ENCODE measurements at regions not wholly inside any gene's neighbourhood (a gene's known extent, or its start where the extent isn't known, plus 50 kb on each side); places are given as distances from the start of the nearest gene placed in this dataset.
A peak's percentile ranks its signal among the peaks of the same experiment; 100 is the strongest.

- no peaks in the 10 kb centered on the region for H3K79me1 ChIP-seq (ENCODE audit: low read depth in 1 of 2, low read length in 2 of 2)
- dilution Hi-C loops (cut with HindIII; ENCODE audit: low sequenced_read_pairs, unreplicated experiment) = no loop called here
- TF ChIP-seq RFX5 (IDR thresholded peaks at IDR 0.05; ENCODE audit: low read depth, low read length) (no peak), CEBPB (IDR thresholded peaks at IDR 0.05; ENCODE audit: low read depth, low read length) (peak; percentile 73)
- POLR2A ChIA-PET (ENCODE audit: unreplicated experiment) = no interaction called here
- H2BK120ac ChIP-seq (ENCODE audit: low read depth, low read length) = no peak overlapping the region
- no peak overlapping the region for H3K9ac ChIP-seq (ENCODE audit: low read depth, low read length)
- CTCF ChIA-PET = no interaction called here
- no peaks in the 10 kb centered on the region for H3K9me1 ChIP-seq (ENCODE audit: insufficient read depth, low read length)
- no peaks in the 10 kb centered on the region for H4K20me1 ChIP-seq (ENCODE audit: insufficient read depth, low read length)
- ATAC-seq (ENCODE audit: low read depth) (no peak), DNase-seq (no peak)
- H3K18ac ChIP-seq (ENCODE audit: low read depth, low read length) = no peak overlapping the region
- H3K27me3 ChIP-seq (ENCODE audit: control insufficient read depth, insufficient read depth, low read length) = no peaks in the 10 kb centered on the region
- peaks cover 5% of the 10 kb centered on the region; the same call in 1 of the 2 replicates for H3K9me3 ChIP-seq (ENCODE audit: control insufficient read depth, insufficient read depth, low read length)
- no peak overlapping the region for H2BK5ac ChIP-seq (ENCODE audit: low read depth, low read length, poor library complexity, severe bottlenecking)
- no CpG with 5 or more reads among the region's 3 CpGs for WGBS, 2 experiments (ENCODE audit: extremely low coverage in 2 of 2, insufficient read length in 1 of 2)
- H2BK20ac ChIP-seq (ENCODE audit: low read depth, low read length) = no peak overlapping the region
- H3K4me3 ChIP-seq (ENCODE audit: insufficient read depth, low read depth, low read length) = no peak overlapping the region
- H2AK5ac ChIP-seq (ENCODE audit: low read depth, low read length) = no peak overlapping the region
- H3K4ac ChIP-seq (ENCODE audit: low read depth, low read length) = no peak overlapping the region
- no peak overlapping the region for H3K27ac ChIP-seq (ENCODE audit: insufficient read depth, low read length)
- H2BK15ac ChIP-seq (ENCODE audit: low read depth, low read length) = no peak overlapping the region
- no peaks in the 10 kb centered on the region for H3K36me3 ChIP-seq (ENCODE audit: control insufficient read depth, insufficient read depth, low read length)
- no peak overlapping the region for H3K56ac ChIP-seq (ENCODE audit: extremely low read depth, insufficient read depth, low read length)
- H3K23ac ChIP-seq (ENCODE audit: low read depth, low read length) = no peak overlapping the region
- no peak overlapping the region for H4K8ac ChIP-seq (ENCODE audit: low read depth in 2 of 2, low read length in 2 of 2)
- H3K4me1 ChIP-seq (ENCODE audit: control insufficient read depth, insufficient read depth, low read length) = no peaks in the 10 kb centered on the region
- intact Hi-C loops (cut with micrococcal nuclease) = no loop called here
- no peak overlapping the region for H3K4me2 ChIP-seq (ENCODE audit: low read depth, low read length)
- H4K5ac ChIP-seq (ENCODE audit: low read depth, low read length) = no peak overlapping the region
- BruUV-seq (replicated peaks) = no TSS peak
- H3K14ac ChIP-seq (replicated peaks; ENCODE audit: low read depth, low read length) = no peak overlapping the region
- H2AK9ac ChIP-seq (replicated peaks; ENCODE audit: low read depth, low read length, poor library complexity) = no peak overlapping the region
- H2AFZ ChIP-seq (replicated peaks; ENCODE audit: low read length, poor library complexity) = no peak overlapping the region
- H4K91ac ChIP-seq (ENCODE audit: insufficient read depth, low read depth, low read length) = no peak overlapping the region
- in situ Hi-C loops (cut with MboI; ENCODE audit: low sequenced_read_pairs) = no loop called here
These were observed 567.2 kb downstream of the CCSER2 start for GRCh38 chr10:84895541-84895940.
